Choroid plexus epithelial cell (primary cell): ENCODE measurements at regions not wholly inside any gene's neighbourhood (a gene's known extent, or its start where the extent isn't known, plus 50 kb on each side); places are given as distances from the start of the nearest gene placed in this dataset.
"Not testable (repeated sequence)": the region's sequence is repeated elsewhere in the genome, so short reads cannot be mapped to it uniquely, and the experiment has no call there.

Experiments
- DNase-seq: peaks from one replicate; pipeline ENCODE4 v3.0.0-alpha.2; 2010; ENCODE audit warnings: low read depth
- H3K4me3 ChIP-seq: 2 replicates; pipeline ENCODE4 v1.5.1; 2011; ENCODE audit warnings: low read depth, mild to moderate bottlenecking, control low read depth, low read length, moderate library complexity
- TF ChIP-seq, protein P1 (sequence below): conservative IDR thresholded peaks from 2 replicates; pipeline ENCODE4 v1.5.1; 2011; ENCODE audit warnings: low read depth, mild to moderate bottlenecking, control low read depth, inconsistent platforms, low read length, moderate library complexity

DNA sequence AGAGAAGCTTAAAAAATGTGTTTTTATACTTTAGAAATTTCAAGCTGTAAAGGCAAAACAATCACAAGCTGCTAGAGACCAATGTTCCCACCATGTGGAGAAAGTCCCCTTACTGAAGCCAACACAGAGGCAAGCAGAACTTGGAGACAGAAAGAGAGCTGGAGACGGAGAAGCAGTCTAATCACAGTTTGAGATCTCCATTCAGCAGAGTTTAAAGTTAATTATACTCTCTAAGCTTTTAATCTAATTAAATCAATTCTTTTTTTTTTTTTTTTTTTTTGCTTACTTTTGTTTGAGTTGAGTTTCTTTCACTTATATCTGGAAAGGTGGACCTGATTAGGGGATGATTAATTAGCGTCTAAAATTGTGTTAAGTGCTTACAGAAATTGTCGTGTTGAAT is 1534.3 kb downstream of the MAT2B start:
- no peak overlapping the region for H3K4me3 ChIP-seq
- DNase-seq, result no peak
- TF ChIP-seq, protein P1, sequence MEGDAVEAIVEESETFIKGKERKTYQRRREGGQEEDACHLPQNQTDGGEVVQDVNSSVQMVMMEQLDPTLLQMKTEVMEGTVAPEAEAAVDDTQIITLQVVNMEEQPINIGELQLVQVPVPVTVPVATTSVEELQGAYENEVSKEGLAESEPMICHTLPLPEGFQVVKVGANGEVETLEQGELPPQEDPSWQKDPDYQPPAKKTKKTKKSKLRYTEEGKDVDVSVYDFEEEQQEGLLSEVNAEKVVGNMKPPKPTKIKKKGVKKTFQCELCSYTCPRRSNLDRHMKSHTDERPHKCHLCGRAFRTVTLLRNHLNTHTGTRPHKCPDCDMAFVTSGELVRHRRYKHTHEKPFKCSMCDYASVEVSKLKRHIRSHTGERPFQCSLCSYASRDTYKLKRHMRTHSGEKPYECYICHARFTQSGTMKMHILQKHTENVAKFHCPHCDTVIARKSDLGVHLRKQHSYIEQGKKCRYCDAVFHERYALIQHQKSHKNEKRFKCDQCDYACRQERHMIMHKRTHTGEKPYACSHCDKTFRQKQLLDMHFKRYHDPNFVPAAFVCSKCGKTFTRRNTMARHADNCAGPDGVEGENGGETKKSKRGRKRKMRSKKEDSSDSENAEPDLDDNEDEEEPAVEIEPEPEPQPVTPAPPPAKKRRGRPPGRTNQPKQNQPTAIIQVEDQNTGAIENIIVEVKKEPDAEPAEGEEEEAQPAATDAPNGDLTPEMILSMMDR, result no peak

DNA sequence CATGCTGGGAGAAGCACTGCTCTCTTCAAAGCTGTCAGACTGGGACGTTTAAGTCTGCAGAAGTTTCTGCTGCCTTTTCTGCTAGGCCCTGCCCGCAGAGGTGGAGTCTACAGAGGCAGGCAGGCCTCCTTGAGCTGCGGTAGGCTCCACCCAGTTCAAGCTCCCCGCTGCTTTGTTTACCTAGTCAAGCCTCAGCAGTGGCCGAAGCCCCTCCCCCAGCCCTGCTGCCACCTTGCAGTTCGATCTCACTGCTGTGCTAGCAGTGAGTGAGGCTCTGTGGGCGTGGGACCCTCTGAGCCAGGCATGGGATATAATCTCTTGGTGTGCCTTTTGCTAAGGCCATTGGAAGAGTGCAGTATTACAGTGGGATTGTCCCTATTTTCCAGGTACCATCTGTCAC is 1540.5 kb downstream of the MAT2B start:
- H3K4me3 ChIP-seq, DNase-seq: not testable (repeated sequence)

GRCh38 chr5:165055476-165055875 is 1550.1 kb downstream of the MAT2B start:
- no peak for DNase-seq
- TF ChIP-seq, protein P1, result no peak
- no peak overlapping the region for H3K4me3 ChIP-seq

GRCh38 chr5:165057145-165057544 is 1551.7 kb downstream of the MAT2B start:
- TF ChIP-seq, protein P1, result no peak
- no peak overlapping the region for H3K4me3 ChIP-seq
- no peak for DNase-seq

- H3K4me3 ChIP-seq, result no peak overlapping the region
- DNase-seq, result no peak
- TF ChIP-seq, protein P1, result no peak
Measured at GRCh38 chr5:165066751-165067385, 1561.4 kb downstream of the MAT2B start.

DNA sequence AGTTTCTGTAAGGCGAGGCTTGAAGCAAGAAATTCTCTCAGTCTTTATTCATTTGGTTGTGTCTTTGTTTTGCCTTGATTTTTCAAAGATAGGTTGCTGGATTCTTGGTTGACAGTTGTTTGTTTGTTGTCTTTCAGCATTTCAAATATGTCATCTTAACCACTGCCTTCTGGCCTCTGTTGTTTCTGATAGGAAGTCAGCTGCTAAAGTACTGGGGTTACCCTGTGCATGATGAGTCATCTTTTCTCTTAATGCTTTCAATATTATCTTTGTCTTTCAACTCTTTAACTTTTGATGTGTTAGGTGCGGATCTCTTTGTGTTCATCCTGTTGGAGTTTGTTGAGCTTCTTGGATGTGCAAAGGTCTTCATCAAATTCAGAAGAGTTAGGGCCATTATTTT is 1571.3 kb downstream of the MAT2B start:
- no peak overlapping the region for H3K4me3 ChIP-seq
- no peak for DNase-seq
- TF ChIP-seq, protein P1, result no peak

GRCh38 chr5:165079389-165079788 is 1574.0 kb downstream of the MAT2B start:
- TF ChIP-seq, protein P1, result no peak
- no peak overlapping the region for H3K4me3 ChIP-seq
- DNase-seq, result no peak
